GM12891 (cell line): ENCODE measurements at regions not wholly inside any gene's neighbourhood (a gene's known extent, or its start where the extent isn't known, plus 50 kb on each side); places are given as distances from the start of the nearest gene placed in this dataset.

Experiments
- PAX5 ChIP-seq: IDR thresholded peaks from 2 replicates; pipeline ENCODE4 v1.6.1; 2011; ENCODE audit warnings: low read length, moderate library complexity, mild to moderate bottlenecking; ENCODE audit not compliant: insufficient read depth, severe bottlenecking
- POLR2A ChIP-seq: IDR thresholded peaks from 2 replicates; pipeline ENCODE4 v1.6.1; 2011; ENCODE audit warnings: low read depth, low read length, control low read depth
- POLR2AphosphoS5 ChIP-seq: IDR thresholded peaks from 2 replicates; pipeline ENCODE4 v1.6.1; 2011; ENCODE audit warnings: low read depth, low read length, control low read depth
- POU2F2 ChIP-seq: IDR thresholded peaks from 2 replicates; pipeline ENCODE4 v1.6.1; 2011; ENCODE audit warnings: low read depth, mild to moderate bottlenecking, control low read depth, low read length, moderate library complexity
- SPI1 ChIP-seq: IDR thresholded peaks from 2 replicates; pipeline ENCODE4 v1.6.1; 2011; ENCODE audit warnings: low read depth, low read length, control low read depth
- TAF1 ChIP-seq: IDR thresholded peaks from 2 replicates; pipeline ENCODE4 v1.6.1; 2011; ENCODE audit warnings: low read depth, low read length, control low read depth

DNA sequence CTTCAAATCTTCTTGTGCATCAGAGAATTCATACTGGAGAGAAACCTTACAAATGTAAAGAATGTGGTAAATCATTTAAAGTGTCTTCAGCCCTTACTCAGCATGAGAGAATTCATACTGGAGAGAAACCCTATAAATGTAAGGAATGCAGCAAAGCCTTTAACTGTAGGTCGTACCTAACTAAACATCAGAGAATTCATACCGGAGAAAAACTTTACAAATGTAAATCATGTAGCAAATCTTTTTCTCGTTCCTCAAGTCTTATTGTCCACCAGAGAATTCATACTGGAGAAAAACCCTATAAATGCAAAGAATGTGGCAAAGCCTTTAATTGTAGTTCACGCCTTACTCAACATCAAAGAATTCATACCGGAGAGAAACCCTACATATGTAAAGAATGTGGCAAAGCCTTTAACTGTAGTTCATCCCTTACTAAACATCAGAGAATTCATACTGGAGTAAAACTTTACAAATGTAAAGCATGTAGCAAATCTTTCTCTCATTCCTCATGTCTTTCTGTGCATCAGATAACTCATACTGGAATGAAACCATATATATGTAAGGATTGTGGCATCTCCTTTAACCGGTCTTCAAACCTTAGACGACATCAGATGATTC, 118.5 kb upstream of the ZNF267 start:
- TF ChIP-seq POLR2A (no peak), POU2F2 (no peak), POLR2AphosphoS5 (no peak), TAF1 (no peak), SPI1 (no peak), PAX5 (no peak)
